GM19452 (cell line): ENCODE measurements at regions not wholly inside any gene's neighbourhood (a gene's known extent, or its start where the extent isn't known, plus 50 kb on each side); places are given as distances from the start of the nearest gene placed in this dataset.

ENCODE experiments used
- ATAC-seq: cut with Tn5 transposase; IDR thresholded peaks from one replicate; pipeline ENCODE4 v1.9.1; 2021; ENCODE audit not compliant: unreplicated experiment

- no peak for ATAC-seq
Measured at GRCh38 chr4:26133840-26134239, 187.0 kb upstream of the RBPJ start.

- no peak for ATAC-seq
Measured at GRCh38 chr4:26135331-26135730, 185.5 kb upstream of the RBPJ start.

GRCh38 chr4:26136615-26137014 lies 184.2 kb upstream of the RBPJ start:
- no peak for ATAC-seq

GRCh38 chr4:26137288-26137687 lies 183.5 kb upstream of the RBPJ start:
- ATAC-seq = no peak

GRCh38 chr4:26139310-26139924 lies 181.4 kb upstream of the RBPJ start:
- no peak for ATAC-seq

- no peak for ATAC-seq
Measured at GRCh38 chr4:26140150-26140898, 180.5 kb upstream of the RBPJ start.

GRCh38 chr4:26141051-26141721 lies 179.6 kb upstream of the RBPJ start:
- ATAC-seq = no peak

- no peak for ATAC-seq
Measured at GRCh38 chr4:26141911-26142638, 178.7 kb upstream of the RBPJ start.

- no peak for ATAC-seq
Measured at GRCh38 chr4:26144526-26145155, 176.2 kb upstream of the RBPJ start.

- no peak for ATAC-seq
Measured at GRCh38 chr4:26145212-26145611, 175.6 kb upstream of the RBPJ start.

GRCh38 chr4:26148927-26149326 lies 171.9 kb upstream of the RBPJ start:
- ATAC-seq = no peak

- no peak for ATAC-seq
Measured at GRCh38 chr4:26150948-26151347, 169.9 kb upstream of the RBPJ start.

- ATAC-seq = no peak
Measured at GRCh38 chr4:26151615-26152014, 169.2 kb upstream of the RBPJ start.

GRCh38 chr4:26152056-26152455 lies 168.8 kb upstream of the RBPJ start:
- no peak for ATAC-seq

GRCh38 chr4:26157541-26157940 lies 163.3 kb upstream of the RBPJ start:
- ATAC-seq = no peak

- no peak for ATAC-seq
Measured at GRCh38 chr4:26160591-26160990, 160.2 kb upstream of the RBPJ start.

- no peak for ATAC-seq
Measured at GRCh38 chr4:26161030-26161824, 159.6 kb upstream of the RBPJ start.

- ATAC-seq = no peak
Measured at GRCh38 chr4:26162101-26162500, 158.7 kb upstream of the RBPJ start.

- no peak for ATAC-seq
Measured at GRCh38 chr4:26163425-26164362, 157.1 kb upstream of the RBPJ start.
